Activated T-helper 2 cell treated with anti-CD3 and anti-CD28 coated beads, Interferon-gamma antibody, Interleukin-2, Interleukin-4, amounts not matched to agents 10 μg/mL and 5 μg/mL and 100 μg/mL, durations not matched to agents 14 hours and 24 hours and 36 hours (primary cell): ENCODE measurements at regions not wholly inside any gene's neighbourhood (a gene's known extent, or its start where the extent isn't known, plus 50 kb on each side); places are given as distances from the start of the nearest gene placed in this dataset.

Experiments
- DNase-seq: peaks from one replicate; pipeline ENCODE4 v3.0.0; 2021; ENCODE audit warnings: low spot score
- H3K27ac Mint-ChIP-seq: one replicate; pipeline ENCODE4 v1.8.0; 2021; ENCODE audit warnings: mixed read lengths
- H3K27me3 Mint-ChIP-seq: one replicate; pipeline ENCODE4 v1.8.0; 2021; ENCODE audit warnings: low read depth, mixed read lengths
- H3K36me3 Mint-ChIP-seq: one replicate; pipeline ENCODE4 v1.8.0; 2021; ENCODE audit warnings: low read depth, mixed read lengths
- H3K4me1 Mint-ChIP-seq: one replicate; pipeline ENCODE4 v1.8.0; 2021; ENCODE audit warnings: low read depth, mixed read lengths
- H3K4me3 Mint-ChIP-seq: one replicate; pipeline ENCODE4 v1.8.0; 2021; ENCODE audit warnings: low read depth, mild to moderate bottlenecking, moderate library complexity, mixed read lengths
- H3K9me3 Mint-ChIP-seq: one replicate; pipeline ENCODE4 v1.8.0; 2021; ENCODE audit warnings: mixed read lengths
- intact Hi-C: fragments of 100-400 bp; cut with micrococcal nuclease; formaldehyde crosslinking; loops from one replicate; pipeline ENCODE4 v1.15.1; 2023

- no peak for DNase-seq
- Mint-ChIP-seq H3K4me1 (peaks cover under 1% of the 10 kb centered on the region), H3K27ac (no peak overlapping the region), H3K9me3 (no peaks in the 10 kb centered on the region), H3K4me3 (no peak overlapping the region), H3K36me3 (no peaks in the 10 kb centered on the region), H3K27me3 (no peaks in the 10 kb centered on the region)
- intact Hi-C loops, result no loop called here
These were observed 76.9 kb downstream of the RTP5 start for GRCh38 chr2:241946306-241947003.

- Mint-ChIP-seq H3K9me3 (no peaks in the 10 kb centered on the region), H3K27ac (no peak overlapping the region), H3K27me3 (no peaks in the 10 kb centered on the region), H3K36me3 (no peaks in the 10 kb centered on the region), H3K4me1 (no peaks in the 10 kb centered on the region), H3K4me3 (no peak overlapping the region)
- intact Hi-C loops, result no loop called here
- DNase-seq, result no peak
These were observed 77.4 kb downstream of the RTP5 start for GRCh38 chr2:241947004-241947350.

GRCh38 chr2:241947401-241947800 is 77.9 kb downstream of the RTP5 start:
- no peak overlapping the region for H3K4me3 Mint-ChIP-seq
- no peaks in the 10 kb centered on the region for H3K4me1 Mint-ChIP-seq
- no peak for DNase-seq
- H3K27ac Mint-ChIP-seq, result no peak overlapping the region
- H3K36me3 Mint-ChIP-seq, result no peaks in the 10 kb centered on the region
- no peaks in the 10 kb centered on the region for H3K27me3 Mint-ChIP-seq
- intact Hi-C loops, result no loop called here
- no peaks in the 10 kb centered on the region for H3K9me3 Mint-ChIP-seq

- intact Hi-C loops, result no loop called here
- no peaks in the 10 kb centered on the region for H3K36me3 Mint-ChIP-seq
- H3K9me3 Mint-ChIP-seq, result no peaks in the 10 kb centered on the region
- no peaks in the 10 kb centered on the region for H3K27me3 Mint-ChIP-seq
- no peak overlapping the region for H3K27ac Mint-ChIP-seq
- H3K4me3 Mint-ChIP-seq, result no peak overlapping the region
- DNase-seq, result no peak
- no peaks in the 10 kb centered on the region for H3K4me1 Mint-ChIP-seq
These were observed 78.3 kb downstream of the RTP5 start for GRCh38 chr2:241947876-241948275.

- intact Hi-C loops, result no loop called here
- Mint-ChIP-seq H3K4me1 (no peaks in the 10 kb centered on the region), H3K9me3 (no peaks in the 10 kb centered on the region), H3K36me3 (no peaks in the 10 kb centered on the region), H3K27me3 (no peaks in the 10 kb centered on the region), H3K27ac (no peak overlapping the region), H3K4me3 (no peak overlapping the region)
- no peak for DNase-seq
These were observed 78.9 kb downstream of the RTP5 start for GRCh38 chr2:241948299-241948897.

GRCh38 chr2:241948901-241949735 is 79.6 kb downstream of the RTP5 start:
- H3K27ac Mint-ChIP-seq, result no peak overlapping the region
- H3K4me1 Mint-ChIP-seq, result no peaks in the 10 kb centered on the region
- intact Hi-C loops, result no loop called here
- H3K4me3 Mint-ChIP-seq, result no peak overlapping the region
- H3K9me3 Mint-ChIP-seq, result no peaks in the 10 kb centered on the region
- H3K27me3 Mint-ChIP-seq, result no peaks in the 10 kb centered on the region
- DNase-seq, result no peak
- H3K36me3 Mint-ChIP-seq, result no peaks in the 10 kb centered on the region

GRCh38 chr2:241949736-241950412 is 80.3 kb downstream of the RTP5 start:
- Mint-ChIP-seq H3K4me1 (no peaks in the 10 kb centered on the region), H3K27me3 (no peaks in the 10 kb centered on the region), H3K4me3 (no peak overlapping the region), H3K36me3 (no peaks in the 10 kb centered on the region), H3K27ac (no peak overlapping the region), H3K9me3 (no peaks in the 10 kb centered on the region)
- intact Hi-C loops, result no loop called here
- no peak for DNase-seq

GRCh38 chr2:241950413-241951315 is 81.1 kb downstream of the RTP5 start:
- Mint-ChIP-seq H3K4me3 (no peak overlapping the region), H3K9me3 (no peaks in the 10 kb centered on the region), H3K4me1 (no peaks in the 10 kb centered on the region), H3K27ac (no peak overlapping the region), H3K27me3 (no peaks in the 10 kb centered on the region), H3K36me3 (no peaks in the 10 kb centered on the region)
- intact Hi-C loops, result no loop called here
- peak; percentile 42 for DNase-seq

GRCh38 chr2:241951316-241951700 is 81.8 kb downstream of the RTP5 start:
- no peaks in the 10 kb centered on the region for H3K4me1 Mint-ChIP-seq
- no peaks in the 10 kb centered on the region for H3K36me3 Mint-ChIP-seq
- no peak overlapping the region for H3K4me3 Mint-ChIP-seq
- H3K27me3 Mint-ChIP-seq, result no peaks in the 10 kb centered on the region
- no peaks in the 10 kb centered on the region for H3K9me3 Mint-ChIP-seq
- no peak for DNase-seq
- H3K27ac Mint-ChIP-seq, result no peak overlapping the region
- intact Hi-C loops, result no loop called here

- Mint-ChIP-seq H3K27me3 (no peaks in the 10 kb centered on the region), H3K9me3 (no peaks in the 10 kb centered on the region), H3K36me3 (no peaks in the 10 kb centered on the region), H3K4me1 (no peaks in the 10 kb centered on the region), H3K4me3 (no peak overlapping the region), H3K27ac (no peak overlapping the region)
- DNase-seq, result no peak
- intact Hi-C loops, result no loop called here
These were observed 82.4 kb downstream of the RTP5 start for GRCh38 chr2:241951920-241952319.

GRCh38 chr2:241952816-241953215 is 83.3 kb downstream of the RTP5 start:
- H3K27ac Mint-ChIP-seq, result no peak overlapping the region
- H3K9me3 Mint-ChIP-seq, result no peaks in the 10 kb centered on the region
- DNase-seq, result no peak
- no peaks in the 10 kb centered on the region for H3K36me3 Mint-ChIP-seq
- H3K27me3 Mint-ChIP-seq, result no peaks in the 10 kb centered on the region
- no peak overlapping the region for H3K4me3 Mint-ChIP-seq
- H3K4me1 Mint-ChIP-seq, result no peaks in the 10 kb centered on the region
- intact Hi-C loops, result no loop called here

- Mint-ChIP-seq H3K4me1 (no peaks in the 10 kb centered on the region), H3K4me3 (no peak overlapping the region), H3K36me3 (no peaks in the 10 kb centered on the region), H3K9me3 (no peaks in the 10 kb centered on the region), H3K27ac (no peak overlapping the region), H3K27me3 (no peaks in the 10 kb centered on the region)
- DNase-seq, result no peak
- intact Hi-C loops, result no loop called here
These were observed 83.9 kb downstream of the RTP5 start for GRCh38 chr2:241953324-241953928.
